GM19468 (cell line): ENCODE measurements at regions not wholly inside any gene's neighbourhood (a gene's known extent, or its start where the extent isn't known, plus 50 kb on each side); places are given as distances from the start of the nearest gene placed in this dataset.
A peak's percentile ranks its signal among the peaks of the same experiment; 100 is the strongest.
"Not testable (repeated sequence)": the region's sequence is repeated elsewhere in the genome, so short reads cannot be mapped to it uniquely, and the experiment has no call there.

Source experiments
- ATAC-seq: cut with Tn5 transposase; IDR thresholded peaks from one replicate; pipeline ENCODE4 v1.9.1; 2021; ENCODE audit warnings: mild to moderate bottlenecking, moderate library complexity, moderate number of reproducible peaks; ENCODE audit not compliant: unreplicated experiment; ENCODE audit errors: extremely low read depth

GRCh38 chrX:81348388-81348787 lies 146.5 kb downstream of the SH3BGRL start:
- ATAC-seq, result no peak

GRCh38 chrX:81354954-81355353 lies 153.1 kb downstream of the SH3BGRL start:
- no peak for ATAC-seq

DNA sequence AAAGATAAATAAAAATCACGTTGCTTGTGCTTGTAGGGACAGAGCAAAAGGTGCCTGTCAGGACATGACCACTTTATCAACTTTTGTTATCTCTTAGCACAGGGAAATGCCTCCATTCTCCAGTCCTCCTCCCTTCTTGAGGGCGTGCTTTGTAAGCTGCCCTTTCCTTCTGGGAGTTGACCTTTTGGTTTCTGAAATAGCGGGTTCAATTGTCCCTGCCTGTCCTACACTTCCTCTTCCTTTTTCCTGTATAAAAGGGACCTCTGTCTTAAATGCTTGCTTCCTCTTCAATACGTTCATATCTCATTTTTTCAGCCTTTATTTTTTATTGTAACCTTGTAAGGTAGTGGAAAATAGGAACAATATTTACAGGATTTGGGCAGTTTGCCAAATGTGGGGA lies 153.5 kb downstream of the SH3BGRL start:
- no peak for ATAC-seq

DNA sequence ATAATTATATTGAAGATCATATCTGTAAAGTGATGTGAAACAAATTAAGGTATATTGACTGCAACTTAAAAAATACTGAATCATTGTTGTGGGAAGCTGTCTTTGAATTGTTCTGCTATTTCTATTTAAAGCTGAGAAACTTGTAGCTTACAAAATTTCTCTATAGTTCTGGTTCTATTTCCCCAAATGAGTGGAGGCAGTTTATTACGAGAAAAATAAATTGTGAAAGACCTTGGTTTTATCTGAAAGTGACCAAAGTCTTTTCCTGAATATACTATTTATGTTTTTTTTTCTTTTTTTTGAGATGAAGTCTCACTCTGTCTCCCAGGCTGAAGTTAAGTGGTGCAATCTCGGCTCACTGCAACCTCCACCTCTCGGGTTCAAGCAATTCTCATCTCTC lies 165.4 kb downstream of the SH3BGRL start:
- no peak for ATAC-seq

DNA sequence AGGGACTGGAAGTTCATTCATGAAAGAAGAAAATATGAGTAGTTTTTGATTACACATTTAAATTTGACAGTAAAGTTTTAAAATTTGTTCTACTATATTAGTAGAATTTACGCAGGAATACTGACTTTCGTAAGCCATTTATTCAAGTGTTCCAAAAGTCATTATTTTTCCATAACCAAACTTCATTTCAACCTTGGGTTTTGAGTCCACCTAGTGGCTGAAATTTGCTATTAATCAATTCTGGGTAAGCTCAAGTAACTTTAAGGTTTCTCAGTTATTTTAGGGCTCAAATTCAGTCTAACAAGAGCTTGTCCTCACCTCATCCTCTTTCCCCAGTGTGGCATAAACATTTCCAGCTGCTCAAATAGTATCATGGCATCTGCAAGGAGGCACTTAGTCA lies 175.4 kb downstream of the SH3BGRL start:
- ATAC-seq, result no peak

DNA sequence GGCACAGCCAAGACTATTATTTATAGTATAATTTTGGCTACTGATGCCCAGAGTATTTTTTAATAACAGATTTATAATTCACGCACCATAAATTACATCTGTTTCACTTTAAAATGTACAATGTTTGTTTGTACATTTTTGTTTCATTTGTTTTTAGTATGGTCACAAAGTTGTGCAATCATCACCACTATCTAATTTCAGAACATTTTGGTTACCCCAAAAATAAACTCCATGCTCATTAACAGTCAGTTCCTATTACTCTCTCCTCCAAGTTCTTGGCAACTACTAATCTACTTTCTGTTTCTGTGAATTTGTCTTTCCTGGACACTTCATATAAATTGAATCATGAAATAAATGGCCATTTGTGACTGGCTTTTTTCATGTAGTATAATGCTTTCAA lies 176.7 kb downstream of the SH3BGRL start:
- no peak for ATAC-seq

GRCh38 chrX:81390237-81390636 lies 188.3 kb downstream of the SH3BGRL start:
- peak; percentile 58 for ATAC-seq

- no peak for ATAC-seq
These were observed 190.5 kb downstream of the SH3BGRL start for GRCh38 chrX:81392396-81392795.

DNA sequence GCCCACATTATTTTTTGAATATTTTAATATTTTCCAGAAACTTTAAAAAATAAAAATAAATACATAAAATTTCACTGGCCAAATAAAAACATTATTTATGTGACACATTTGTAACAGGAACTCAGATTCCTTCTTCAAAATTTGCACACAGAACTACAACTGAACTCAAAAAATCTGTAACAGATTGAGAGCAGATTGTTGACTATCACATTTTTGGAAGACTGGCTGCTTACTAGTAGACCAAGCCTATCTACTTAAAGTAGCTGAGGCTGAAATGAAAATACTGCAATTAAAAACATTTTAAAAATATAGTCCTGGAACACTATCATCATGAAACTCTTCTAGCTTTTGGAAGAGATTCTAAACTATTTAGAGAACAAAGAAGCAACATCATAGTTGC lies 203.9 kb downstream of the SH3BGRL start:
- no peak for ATAC-seq

GRCh38 chrX:81411517-81411916 lies 209.6 kb downstream of the SH3BGRL start:
- ATAC-seq, result no peak

DNA sequence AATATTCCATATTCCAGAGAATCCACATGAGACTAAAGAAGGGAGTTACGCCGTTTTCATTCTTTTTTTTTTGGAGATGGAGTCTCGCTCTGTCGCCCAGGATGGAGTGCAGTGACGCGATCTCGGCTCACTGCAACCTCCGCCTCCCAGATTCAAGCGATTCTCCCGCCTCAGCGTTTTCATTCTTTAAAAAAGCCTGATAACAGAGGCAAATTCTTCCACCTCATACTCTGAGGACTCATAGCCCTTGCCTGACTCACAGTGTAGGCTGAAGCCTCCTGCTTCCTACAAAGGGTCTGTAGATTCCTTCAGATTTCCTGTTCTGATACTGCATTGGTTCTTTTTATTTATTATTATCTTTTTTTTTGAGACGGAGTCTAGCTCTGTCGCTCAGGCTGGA lies 210.5 kb downstream of the SH3BGRL start:
- no peak for ATAC-seq

DNA sequence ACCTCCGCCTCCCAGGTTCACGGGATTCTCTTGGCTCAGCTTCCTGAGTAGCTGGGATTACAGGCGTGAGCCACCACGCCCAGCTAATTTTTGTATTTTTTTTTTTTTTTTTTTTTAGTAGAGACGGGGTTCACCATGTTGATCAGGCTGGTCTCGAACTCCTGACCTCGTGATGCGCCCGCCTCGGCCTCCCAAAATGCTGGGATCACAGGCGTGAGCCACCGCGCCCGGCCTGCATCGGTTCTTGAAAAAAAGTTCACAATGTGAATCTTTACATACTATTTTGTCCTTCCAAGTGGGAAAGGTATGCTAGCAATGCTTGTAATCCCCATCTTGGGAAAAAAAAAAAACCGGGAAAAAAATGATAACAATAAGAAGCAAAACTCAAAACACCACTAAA lies 211.0 kb downstream of the SH3BGRL start:
- ATAC-seq, result not testable (repeated sequence)

- no peak for ATAC-seq
These were observed 212.7 kb downstream of the SH3BGRL start for GRCh38 chrX:81414630-81415029.
